K562 (cell line): ENCODE measurements at regions not wholly inside any gene's neighbourhood (a gene's known extent, or its start where the extent isn't known, plus 50 kb on each side); places are given as distances from the start of the nearest gene placed in this dataset.

Experiments
- ATAC-seq: fragments of 200-7000 bp; cut with Tn5 transposase; 3 replicates; pipeline ENCODE4 v1.9.1; 2020; ENCODE audit warnings: moderate library complexity
- BruUV-seq: library from RNA; stranded (reverse); fragments of 400-500 nt; replicated peaks from 2 replicates; lab custom pipeline; 2021; lab: Mats Ljungman, UMichigan
- CTCF ChIA-PET: fragments of 300-600 bp; formaldehyde crosslinking; extraction: SDS; loops from one replicate; lab custom pipeline; 2021; ENCODE audit warnings: low intra/inter-chr PET ratio; lab: Yijun Ruan, JAX
- POLR2A ChIA-PET: fragments of 300-600, 350-650 bp; sonication (Branson Sonifier 250); formaldehyde crosslinking; extraction: SDS; loops from one replicate; lab custom pipeline; 2021; ENCODE audit warnings: antibody characterized with exemption, inconsistent platforms; lab: Yijun Ruan, JAX
- DNase-seq, 4 experiments: peaks; one replicate each; pipeline versions ENCODE4 v3.0.0 to v3.0.0-alpha.2; 2011 to 2018; ENCODE audit warnings: low spot score in 3 of 4, mixed read lengths in 3 of 4; ENCODE audit errors: extremely low read depth in 1 of 4
- FAIRE-seq: peaks from 2 replicates; lab custom pipeline; 2011; peaks lifted over from hg19 to GRCh38; lab: Jason Lieb, UNC
- H2AFZ ChIP-seq: 2 replicates; pipeline ENCODE4 v1.6.0; 2011; ENCODE audit warnings: low read depth, low read length, control low read depth, inconsistent platforms
- H3K27ac ChIP-seq: fragments of 200-600 bp; 3 replicates; pipeline ENCODE4 v1.8.0; 2011; ENCODE audit warnings: low read depth, mild to moderate bottlenecking, control low read depth, inconsistent platforms, low read length, moderate library complexity, mixed read lengths; ENCODE audit errors: extremely low read depth
- H3K27me3 ChIP-seq, 2 experiments: fragments of 300-600 bp in 1 of 2; 2 replicates in 1 of 2; 3 replicates in 1 of 2; pipeline versions ENCODE4 v1.6.0 to v1.8.0; 2011; ENCODE audit warnings: inconsistent platforms in 2 of 2, low read length in 2 of 2, mild to moderate bottlenecking in 1 of 2, mixed read lengths in 1 of 2, moderate library complexity in 1 of 2; ENCODE audit not compliant: control insufficient read depth in 2 of 2, insufficient read depth in 2 of 2
- H3K36me3 ChIP-seq: fragments of 300-600 bp; 3 replicates; pipeline ENCODE4 v1.8.0; 2011; ENCODE audit warnings: mild to moderate bottlenecking, low read length, inconsistent platforms; ENCODE audit not compliant: control insufficient read depth, insufficient read depth
- H3K4me1 ChIP-seq, 2 experiments: fragments of 200-600 bp in 1 of 2; replicated peaks in 1 of 2; 2 replicates in 1 of 2; 3 replicates in 1 of 2; pipeline versions ENCODE4 v1.5.1 to v1.8.0; 2011; ENCODE audit warnings: inconsistent platforms in 2 of 2, low read length in 2 of 2, mild to moderate bottlenecking in 1 of 2, mixed read lengths in 1 of 2, moderate library complexity in 1 of 2; ENCODE audit not compliant: control insufficient read depth in 2 of 2, insufficient read depth in 2 of 2
- H3K4me2 ChIP-seq: 2 replicates; pipeline ENCODE4 v1.6.1; 2011; ENCODE audit warnings: low read length, control low read depth, inconsistent platforms, mixed read lengths; ENCODE audit not compliant: insufficient read depth
- H3K4me3 ChIP-seq: fragments of 200-600 bp; sonication (generic), shearing (Covaris generic); 2 replicates; pipeline ENCODE4 v1.5.1; 2016; ENCODE audit warnings: control low read depth, inconsistent platforms
- H3K79me2 ChIP-seq: fragments of 200-600 bp; 3 replicates; pipeline ENCODE4 v1.8.0; 2011; ENCODE audit warnings: low read length, inconsistent platforms; ENCODE audit not compliant: control insufficient read depth, insufficient read depth
- H3K9ac ChIP-seq, 2 experiments: 2 replicates each; pipeline versions ENCODE4 v1.6.0 to v1.6.1; 2011; ENCODE audit warnings: low read depth in 2 of 2, low read length in 2 of 2, control low read depth in 1 of 2, inconsistent platforms in 1 of 2, mild to moderate bottlenecking in 1 of 2, mixed read lengths in 1 of 2; ENCODE audit not compliant: insufficient read depth in 1 of 2
- H3K9me1 ChIP-seq: one replicate; pipeline ENCODE4 v1.6.0; 2011; ENCODE audit warnings: inconsistent platforms, mild to moderate bottlenecking, low read length, moderate library complexity; ENCODE audit not compliant: control insufficient read depth, insufficient read depth
- H3K9me3 ChIP-seq: replicated peaks from 2 replicates; pipeline ENCODE4 v1.5.1; 2011; ENCODE audit warnings: low read depth, low read length, inconsistent platforms; ENCODE audit not compliant: control insufficient read depth, insufficient read depth
- H4K20me1 ChIP-seq: replicated peaks from 2 replicates; pipeline ENCODE4 v1.6.1; 2011; ENCODE audit warnings: low read length, inconsistent platforms, mixed read lengths; ENCODE audit not compliant: control insufficient read depth, insufficient read depth
- ETV1 ChIP-seq: fragments of 450-650 bp; conservative IDR thresholded peaks from 2 replicates; pipeline ENCODE4 v1.6.1; 2016; ENCODE audit warnings: missing genetic modification characterization, control low read depth, low read depth, missing compliant biosample characterization
- MEF2A ChIP-seq: IDR thresholded peaks from 2 replicates; pipeline ENCODE4 v1.6.1; 2011; ENCODE audit warnings: low read depth, mild to moderate bottlenecking, low read length, moderate library complexity; ENCODE audit not compliant: control insufficient read depth
- RNF2 ChIP-seq: sonication (generic); IDR thresholded peaks from 2 replicates; pipeline ENCODE4 v1.6.1; 2016
- ZNF282 ChIP-seq: sonication (generic); formaldehyde crosslinking; IDR thresholded peaks from 2 replicates; pipeline ENCODE4 v1.8.1; 2023; ENCODE audit warnings: missing genetic modification reagents
- ZNF583 ChIP-seq: fragments of 250-450 bp; sonication (Bioruptor Pico); IDR thresholded peaks from 2 replicates; pipeline ENCODE4 v1.4.0; 2020
- ZNF778 ChIP-seq: fragments of 450-650 bp; formaldehyde crosslinking; IDR thresholded peaks from 2 replicates; pipeline ENCODE4 v1.4.0; 2020; ENCODE audit warnings: mild to moderate bottlenecking, moderate library complexity
- ZNF79 ChIP-seq: fragments of 250-450 bp; sonication (Bioruptor Pico); IDR thresholded peaks from 2 replicates; pipeline ENCODE4 v1.4.0; 2020; ENCODE audit warnings: low read depth, mild to moderate bottlenecking, moderate library complexity
- WGBS: fragments of 100-300 bp; shearing (Covaris generic); methylation state at CpG from one replicate; pipeline ENCODE4 v1.1.6; 2016; ENCODE audit warnings: low coverage, mixed read lengths; ENCODE audit not compliant: insufficient coverage; ENCODE audit errors: missing lambda C conversion rate; 5-methylcytosine and 5-hydroxymethylcytosine counted together
- in situ Hi-C: fragments of 300-500 bp; cut with MboI; formaldehyde crosslinking; loops from 4 replicates; pipeline ENCODE4 v1.15.0; 2018; ENCODE audit warnings: inconsistent platforms, mixed read lengths
- intact Hi-C: fragments of 100-400 bp; cut with micrococcal nuclease; formaldehyde crosslinking; loops from 2 replicates; pipeline ENCODE4 v1.14.2; 2022
- TF ChIP-seq, protein P1 (sequence below): fragments of 450-650 bp; formaldehyde crosslinking; IDR thresholded peaks from 2 replicates; pipeline ENCODE4 v1.4.0; 2020; ENCODE audit warnings: mild to moderate bottlenecking, moderate library complexity
- TF ChIP-seq, protein P2 (sequence below): sonication (generic); formaldehyde crosslinking; IDR thresholded peaks from 2 replicates; pipeline ENCODE4 v1.9.0; 2022; ENCODE audit warnings: mild to moderate bottlenecking, missing genetic modification reagents
- TF ChIP-seq, protein P3 (sequence below): fragments of 250-450 bp; sonication (Bioruptor Pico); IDR thresholded peaks from 2 replicates; pipeline ENCODE4 v1.4.0; 2020; ENCODE audit warnings: mild to moderate bottlenecking, moderate library complexity, borderline replicate concordance
- TF ChIP-seq, protein P4 (sequence below): fragments of 450-650 bp; conservative IDR thresholded peaks from 2 replicates; pipeline ENCODE4 v1.6.1; 2016; ENCODE audit warnings: missing genetic modification characterization, low read depth, mild to moderate bottlenecking, missing compliant biosample characterization, moderate library complexity
- TF ChIP-seq, protein P5 (sequence below): sonication (generic); formaldehyde crosslinking; IDR thresholded peaks from 2 replicates; pipeline ENCODE4 v1.8.0; 2023; ENCODE audit warnings: mild to moderate bottlenecking, missing genetic modification reagents

DNA sequence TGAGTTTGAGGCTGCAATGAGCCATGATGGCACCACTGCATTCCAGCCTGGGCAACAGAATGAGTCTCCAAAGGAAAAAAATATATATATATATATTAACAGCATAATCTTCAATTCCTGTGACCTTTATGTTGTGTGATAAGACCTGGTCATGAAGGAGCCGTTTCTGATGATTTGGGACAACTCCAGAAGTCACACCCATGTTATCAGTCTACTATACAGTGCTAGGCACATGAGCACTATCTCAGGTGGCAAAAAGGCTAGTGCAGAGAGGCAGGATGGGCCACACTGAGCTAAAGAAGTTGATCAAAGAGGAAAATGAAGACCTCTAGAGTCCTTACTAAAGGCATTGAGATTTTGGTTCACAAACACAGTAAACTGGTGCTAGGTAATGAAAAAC is 205.0 kb upstream of the RAD23B start:
- Histone ChIP-seq H3K4me2 (no peak overlapping the region), H3K27ac (no peak overlapping the region), H3K27me3 (no peaks in the 10 kb centered on the region), H3K9me3 (no peaks in the 10 kb centered on the region), H3K79me2 (no peaks in the 10 kb centered on the region), H3K4me3 (no peak overlapping the region), H4K20me1 (no peaks in the 10 kb centered on the region), H3K9me1 (no peaks in the 10 kb centered on the region), H3K9ac (no peak overlapping the region), H3K36me3 (no peaks in the 10 kb centered on the region), H2AFZ (no peak overlapping the region), H3K4me1 (no peaks in the 10 kb centered on the region)
- ChIA-PET POLR2A (no interaction called here), CTCF (no interaction called here)
- intact Hi-C loops: no loop called here
- DNase-seq (no peak), FAIRE-seq (no peak), ATAC-seq (no peak)
- WGBS: 0% methylated on average over 1 of the region's 1 CpG
- no TSS peak for BruUV-seq
- in situ Hi-C loops: no loop called here
- TF ChIP-seq, protein P1, sequence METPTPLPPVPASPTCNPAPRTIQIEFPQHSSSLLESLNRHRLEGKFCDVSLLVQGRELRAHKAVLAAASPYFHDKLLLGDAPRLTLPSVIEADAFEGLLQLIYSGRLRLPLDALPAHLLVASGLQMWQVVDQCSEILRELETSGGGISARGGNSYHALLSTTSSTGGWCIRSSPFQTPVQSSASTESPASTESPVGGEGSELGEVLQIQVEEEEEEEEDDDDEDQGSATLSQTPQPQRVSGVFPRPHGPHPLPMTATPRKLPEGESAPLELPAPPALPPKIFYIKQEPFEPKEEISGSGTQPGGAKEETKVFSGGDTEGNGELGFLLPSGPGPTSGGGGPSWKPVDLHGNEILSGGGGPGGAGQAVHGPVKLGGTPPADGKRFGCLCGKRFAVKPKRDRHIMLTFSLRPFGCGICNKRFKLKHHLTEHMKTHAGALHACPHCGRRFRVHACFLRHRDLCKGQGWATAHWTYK (CRISPR knock-in tag): no peak
- TF ChIP-seq, protein P2, sequence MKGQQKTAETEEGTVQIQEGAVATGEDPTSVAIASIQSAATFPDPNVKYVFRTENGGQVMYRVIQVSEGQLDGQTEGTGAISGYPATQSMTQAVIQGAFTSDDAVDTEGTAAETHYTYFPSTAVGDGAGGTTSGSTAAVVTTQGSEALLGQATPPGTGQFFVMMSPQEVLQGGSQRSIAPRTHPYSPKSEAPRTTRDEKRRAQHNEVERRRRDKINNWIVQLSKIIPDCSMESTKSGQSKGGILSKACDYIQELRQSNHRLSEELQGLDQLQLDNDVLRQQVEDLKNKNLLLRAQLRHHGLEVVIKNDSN: no peak
- TF ChIP-seq ZNF79 (CRISPR knock-in tag) (no peak), ETV1 (tag) (no peak), RNF2 (no peak), ZNF583 (no peak), ZNF282 (no peak), ZNF778 (CRISPR knock-in tag) (no peak), MEF2A (no peak)
- TF ChIP-seq, protein P3, sequence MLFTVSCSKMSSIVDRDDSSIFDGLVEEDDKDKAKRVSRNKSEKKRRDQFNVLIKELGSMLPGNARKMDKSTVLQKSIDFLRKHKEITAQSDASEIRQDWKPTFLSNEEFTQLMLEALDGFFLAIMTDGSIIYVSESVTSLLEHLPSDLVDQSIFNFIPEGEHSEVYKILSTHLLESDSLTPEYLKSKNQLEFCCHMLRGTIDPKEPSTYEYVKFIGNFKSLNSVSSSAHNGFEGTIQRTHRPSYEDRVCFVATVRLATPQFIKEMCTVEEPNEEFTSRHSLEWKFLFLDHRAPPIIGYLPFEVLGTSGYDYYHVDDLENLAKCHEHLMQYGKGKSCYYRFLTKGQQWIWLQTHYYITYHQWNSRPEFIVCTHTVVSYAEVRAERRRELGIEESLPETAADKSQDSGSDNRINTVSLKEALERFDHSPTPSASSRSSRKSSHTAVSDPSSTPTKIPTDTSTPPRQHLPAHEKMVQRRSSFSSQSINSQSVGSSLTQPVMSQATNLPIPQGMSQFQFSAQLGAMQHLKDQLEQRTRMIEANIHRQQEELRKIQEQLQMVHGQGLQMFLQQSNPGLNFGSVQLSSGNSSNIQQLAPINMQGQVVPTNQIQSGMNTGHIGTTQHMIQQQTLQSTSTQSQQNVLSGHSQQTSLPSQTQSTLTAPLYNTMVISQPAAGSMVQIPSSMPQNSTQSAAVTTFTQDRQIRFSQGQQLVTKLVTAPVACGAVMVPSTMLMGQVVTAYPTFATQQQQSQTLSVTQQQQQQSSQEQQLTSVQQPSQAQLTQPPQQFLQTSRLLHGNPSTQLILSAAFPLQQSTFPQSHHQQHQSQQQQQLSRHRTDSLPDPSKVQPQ (CRISPR knock-in tag): no peak
- TF ChIP-seq, protein P4, sequence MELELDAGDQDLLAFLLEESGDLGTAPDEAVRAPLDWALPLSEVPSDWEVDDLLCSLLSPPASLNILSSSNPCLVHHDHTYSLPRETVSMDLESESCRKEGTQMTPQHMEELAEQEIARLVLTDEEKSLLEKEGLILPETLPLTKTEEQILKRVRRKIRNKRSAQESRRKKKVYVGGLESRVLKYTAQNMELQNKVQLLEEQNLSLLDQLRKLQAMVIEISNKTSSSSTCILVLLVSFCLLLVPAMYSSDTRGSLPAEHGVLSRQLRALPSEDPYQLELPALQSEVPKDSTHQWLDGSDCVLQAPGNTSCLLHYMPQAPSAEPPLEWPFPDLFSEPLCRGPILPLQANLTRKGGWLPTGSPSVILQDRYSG (tag): no peak
- TF ChIP-seq, protein P5, sequence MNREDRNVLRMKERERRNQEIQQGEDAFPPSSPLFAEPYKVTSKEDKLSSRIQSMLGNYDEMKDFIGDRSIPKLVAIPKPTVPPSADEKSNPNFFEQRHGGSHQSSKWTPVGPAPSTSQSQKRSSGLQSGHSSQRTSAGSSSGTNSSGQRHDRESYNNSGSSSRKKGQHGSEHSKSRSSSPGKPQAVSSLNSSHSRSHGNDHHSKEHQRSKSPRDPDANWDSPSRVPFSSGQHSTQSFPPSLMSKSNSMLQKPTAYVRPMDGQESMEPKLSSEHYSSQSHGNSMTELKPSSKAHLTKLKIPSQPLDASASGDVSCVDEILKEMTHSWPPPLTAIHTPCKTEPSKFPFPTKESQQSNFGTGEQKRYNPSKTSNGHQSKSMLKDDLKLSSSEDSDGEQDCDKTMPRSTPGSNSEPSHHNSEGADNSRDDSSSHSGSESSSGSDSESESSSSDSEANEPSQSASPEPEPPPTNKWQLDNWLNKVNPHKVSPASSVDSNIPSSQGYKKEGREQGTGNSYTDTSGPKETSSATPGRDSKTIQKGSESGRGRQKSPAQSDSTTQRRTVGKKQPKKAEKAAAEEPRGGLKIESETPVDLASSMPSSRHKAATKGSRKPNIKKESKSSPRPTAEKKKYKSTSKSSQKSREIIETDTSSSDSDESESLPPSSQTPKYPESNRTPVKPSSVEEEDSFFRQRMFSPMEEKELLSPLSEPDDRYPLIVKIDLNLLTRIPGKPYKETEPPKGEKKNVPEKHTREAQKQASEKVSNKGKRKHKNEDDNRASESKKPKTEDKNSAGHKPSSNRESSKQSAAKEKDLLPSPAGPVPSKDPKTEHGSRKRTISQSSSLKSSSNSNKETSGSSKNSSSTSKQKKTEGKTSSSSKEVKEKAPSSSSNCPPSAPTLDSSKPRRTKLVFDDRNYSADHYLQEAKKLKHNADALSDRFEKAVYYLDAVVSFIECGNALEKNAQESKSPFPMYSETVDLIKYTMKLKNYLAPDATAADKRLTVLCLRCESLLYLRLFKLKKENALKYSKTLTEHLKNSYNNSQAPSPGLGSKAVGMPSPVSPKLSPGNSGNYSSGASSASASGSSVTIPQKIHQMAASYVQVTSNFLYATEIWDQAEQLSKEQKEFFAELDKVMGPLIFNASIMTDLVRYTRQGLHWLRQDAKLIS (CRISPR knock-in tag): no peak
